K562 (cell line): ENCODE measurements at regions not wholly inside any gene's neighbourhood (a gene's known extent, or its start where the extent isn't known, plus 50 kb on each side); places are given as distances from the start of the nearest gene placed in this dataset.

Experiments used
- ATAC-seq: fragments of 200-7000 bp; cut with Tn5 transposase; 3 replicates; pipeline ENCODE4 v1.9.1; 2020; ENCODE audit warnings: moderate library complexity
- BruUV-seq: library from RNA; stranded (reverse); fragments of 400-500 nt; replicated peaks from 2 replicates; lab custom pipeline; 2021; lab: Mats Ljungman, UMichigan
- CTCF ChIA-PET: fragments of 300-600 bp; formaldehyde crosslinking; extraction: SDS; loops from one replicate; lab custom pipeline; 2021; ENCODE audit warnings: low intra/inter-chr PET ratio; lab: Yijun Ruan, JAX
- POLR2A ChIA-PET: fragments of 300-600, 350-650 bp; sonication (Branson Sonifier 250); formaldehyde crosslinking; extraction: SDS; loops from one replicate; lab custom pipeline; 2021; ENCODE audit warnings: antibody characterized with exemption, inconsistent platforms; lab: Yijun Ruan, JAX
- DNase-seq, 4 experiments: peaks; one replicate each; pipeline versions ENCODE4 v3.0.0 to v3.0.0-alpha.2; 2011 to 2018; ENCODE audit warnings: low spot score in 3 of 4, mixed read lengths in 3 of 4; ENCODE audit errors: extremely low read depth in 1 of 4
- FAIRE-seq: peaks from 2 replicates; lab custom pipeline; 2011; peaks lifted over from hg19 to GRCh38; lab: Jason Lieb, UNC
- H2AFZ ChIP-seq: 2 replicates; pipeline ENCODE4 v1.6.0; 2011; ENCODE audit warnings: low read depth, low read length, control low read depth, inconsistent platforms
- H3K27ac ChIP-seq: fragments of 200-600 bp; 3 replicates; pipeline ENCODE4 v1.8.0; 2011; ENCODE audit warnings: low read depth, mild to moderate bottlenecking, control low read depth, inconsistent platforms, low read length, moderate library complexity, mixed read lengths; ENCODE audit errors: extremely low read depth
- H3K27me3 ChIP-seq, 2 experiments: fragments of 300-600 bp in 1 of 2; 2 replicates in 1 of 2; 3 replicates in 1 of 2; pipeline versions ENCODE4 v1.6.0 to v1.8.0; 2011; ENCODE audit warnings: inconsistent platforms in 2 of 2, low read length in 2 of 2, mild to moderate bottlenecking in 1 of 2, mixed read lengths in 1 of 2, moderate library complexity in 1 of 2; ENCODE audit not compliant: control insufficient read depth in 2 of 2, insufficient read depth in 2 of 2
- H3K36me3 ChIP-seq: fragments of 300-600 bp; 3 replicates; pipeline ENCODE4 v1.8.0; 2011; ENCODE audit warnings: mild to moderate bottlenecking, low read length, inconsistent platforms; ENCODE audit not compliant: control insufficient read depth, insufficient read depth
- H3K4me1 ChIP-seq, 2 experiments: fragments of 200-600 bp in 1 of 2; replicated peaks in 1 of 2; 2 replicates in 1 of 2; 3 replicates in 1 of 2; pipeline versions ENCODE4 v1.5.1 to v1.8.0; 2011; ENCODE audit warnings: inconsistent platforms in 2 of 2, low read length in 2 of 2, mild to moderate bottlenecking in 1 of 2, mixed read lengths in 1 of 2, moderate library complexity in 1 of 2; ENCODE audit not compliant: control insufficient read depth in 2 of 2, insufficient read depth in 2 of 2
- H3K4me2 ChIP-seq: 2 replicates; pipeline ENCODE4 v1.6.1; 2011; ENCODE audit warnings: low read length, control low read depth, inconsistent platforms, mixed read lengths; ENCODE audit not compliant: insufficient read depth
- H3K4me3 ChIP-seq: fragments of 200-600 bp; sonication (generic), shearing (Covaris generic); 2 replicates; pipeline ENCODE4 v1.5.1; 2016; ENCODE audit warnings: control low read depth, inconsistent platforms
- H3K79me2 ChIP-seq: fragments of 200-600 bp; 3 replicates; pipeline ENCODE4 v1.8.0; 2011; ENCODE audit warnings: low read length, inconsistent platforms; ENCODE audit not compliant: control insufficient read depth, insufficient read depth
- H3K9ac ChIP-seq, 2 experiments: 2 replicates each; pipeline versions ENCODE4 v1.6.0 to v1.6.1; 2011; ENCODE audit warnings: low read depth in 2 of 2, low read length in 2 of 2, control low read depth in 1 of 2, inconsistent platforms in 1 of 2, mild to moderate bottlenecking in 1 of 2, mixed read lengths in 1 of 2; ENCODE audit not compliant: insufficient read depth in 1 of 2
- H3K9me1 ChIP-seq: one replicate; pipeline ENCODE4 v1.6.0; 2011; ENCODE audit warnings: inconsistent platforms, mild to moderate bottlenecking, low read length, moderate library complexity; ENCODE audit not compliant: control insufficient read depth, insufficient read depth
- H3K9me3 ChIP-seq: replicated peaks from 2 replicates; pipeline ENCODE4 v1.5.1; 2011; ENCODE audit warnings: low read depth, low read length, inconsistent platforms; ENCODE audit not compliant: control insufficient read depth, insufficient read depth
- H4K20me1 ChIP-seq: replicated peaks from 2 replicates; pipeline ENCODE4 v1.6.1; 2011; ENCODE audit warnings: low read length, inconsistent platforms, mixed read lengths; ENCODE audit not compliant: control insufficient read depth, insufficient read depth
- AFF4 ChIP-seq: sonication (generic); formaldehyde crosslinking; IDR thresholded peaks from 2 replicates; pipeline ENCODE4 v1.8.0; 2023; ENCODE audit warnings: mild to moderate bottlenecking, missing genetic modification reagents
- CC2D1A ChIP-seq: fragments of 450-650 bp; IDR thresholded peaks from 2 replicates; pipeline ENCODE4 v1.6.1; 2017; ENCODE audit warnings: mild to moderate bottlenecking
- ELK3 ChIP-seq: fragments of 450-650 bp; formaldehyde crosslinking; IDR thresholded peaks from 2 replicates; pipeline ENCODE4 v1.4.0; 2020; ENCODE audit warnings: mild to moderate bottlenecking
- HCFC1 ChIP-seq: IDR thresholded peaks from 2 replicates; pipeline ENCODE4 v1.6.1; 2012; ENCODE audit warnings: low read depth, low read length, improper control_type of control experiment
- HNRNPK ChIP-seq: fragments of 200-400 bp; formaldehyde crosslinking; IDR thresholded peaks from one replicate; pipeline ENCODE4 v1.6.1; 2018; ENCODE audit warnings: mild to moderate bottlenecking, low read depth, low read length; ENCODE audit not compliant: poor library complexity, severe bottlenecking
- ID3 ChIP-seq, 2 experiments: fragments of 250-450 bp in 1 of 2; fragments of 450-650 bp in 1 of 2; sonication (Bioruptor Pico) in 1 of 2; IDR thresholded peaks; 2 replicates each; pipeline versions ENCODE4 v1.6.1 to v1.8.0; 2016 to 2021; ENCODE audit warnings: mild to moderate bottlenecking in 2 of 2, moderate library complexity in 2 of 2, missing compliant biosample characterization in 1 of 2, missing genetic modification characterization in 1 of 2
- IRF2 ChIP-seq: sonication (generic); formaldehyde crosslinking; IDR thresholded peaks from 2 replicates; pipeline ENCODE4 v1.8.1; 2022; ENCODE audit warnings: mild to moderate bottlenecking, missing genetic modification reagents
- NFIC ChIP-seq: fragments of 450-650 bp; IDR thresholded peaks from 2 replicates; pipeline ENCODE4 v1.6.1; 2017; ENCODE audit warnings: mild to moderate bottlenecking, inconsistent platforms
- PPARD ChIP-seq: fragments of 250-450 bp; sonication (Bioruptor Pico); IDR thresholded peaks from 2 replicates; pipeline ENCODE4 v1.8.0; 2022; ENCODE audit warnings: inconsistent platforms, mild to moderate bottlenecking, moderate library complexity
- SIN3A ChIP-seq, 2 experiments: fragments of 150-350 bp in 1 of 2; IDR thresholded peaks; 2 replicates each; pipeline ENCODE4 v1.6.1; 2011 to 2016; ENCODE audit warnings: borderline replicate concordance in 2 of 2, low read depth in 2 of 2, low read length in 2 of 2, mild to moderate bottlenecking in 2 of 2, moderate library complexity in 2 of 2; ENCODE audit not compliant: control insufficient read depth in 1 of 2
- SNAPC5 ChIP-seq: fragments of 250-450 bp; sonication (Bioruptor Pico); IDR thresholded peaks from 2 replicates; pipeline ENCODE4 v1.8.0; 2021; ENCODE audit warnings: moderate library complexity, mild to moderate bottlenecking, inconsistent platforms
- STAT5B ChIP-seq: fragments of 250-450 bp; sonication (Bioruptor Pico); IDR thresholded peaks from 2 replicates; pipeline ENCODE4 v1.8.0; 2021; ENCODE audit warnings: mild to moderate bottlenecking, inconsistent platforms
- TAF7 ChIP-seq: fragments of 450-650 bp; IDR thresholded peaks from 2 replicates; pipeline ENCODE4 v1.6.1; 2016; ENCODE audit warnings: missing genetic modification characterization, missing compliant biosample characterization
- TCF3 ChIP-seq: sonication (generic); formaldehyde crosslinking; IDR thresholded peaks from 2 replicates; pipeline ENCODE4 v1.4.0; 2020; ENCODE audit warnings: mild to moderate bottlenecking, missing genetic modification reagents
- TOE1 ChIP-seq, 2 experiments: fragments of 450-650 bp in 1 of 2; sonication (generic) in 1 of 2; formaldehyde crosslinking in 1 of 2; IDR thresholded peaks; 2 replicates each; pipeline versions ENCODE4 v1.7.1 to v1.8.0; 2016 to 2022; ENCODE audit warnings: borderline replicate concordance in 2 of 2, mild to moderate bottlenecking in 2 of 2, antibody characterized with exemption in 1 of 2, inconsistent platforms in 1 of 2, low read depth in 1 of 2, missing genetic modification reagents in 1 of 2, moderate library complexity in 1 of 2
- TRIM24 ChIP-seq, 2 experiments: fragments of 450-650 bp; IDR thresholded peaks; 2 replicates each; pipeline ENCODE4 v1.6.1; 2016
- ZNF764 ChIP-seq: fragments of 250-450 bp; sonication (Bioruptor Pico); IDR thresholded peaks from 2 replicates; pipeline ENCODE4 v1.4.0; 2020; ENCODE audit warnings: low read depth, mild to moderate bottlenecking, moderate library complexity
- ZZZ3 ChIP-seq: fragments of 450-650 bp; IDR thresholded peaks from 2 replicates; pipeline ENCODE4 v1.6.1; 2016; ENCODE audit warnings: antibody characterized with exemption, mild to moderate bottlenecking, moderate library complexity
- WGBS: fragments of 100-300 bp; shearing (Covaris generic); methylation state at CpG from one replicate; pipeline ENCODE4 v1.1.6; 2016; ENCODE audit warnings: low coverage, mixed read lengths; ENCODE audit not compliant: insufficient coverage; ENCODE audit errors: missing lambda C conversion rate; 5-methylcytosine and 5-hydroxymethylcytosine counted together
- in situ Hi-C: fragments of 300-500 bp; cut with MboI; formaldehyde crosslinking; loops from 4 replicates; pipeline ENCODE4 v1.15.0; 2018; ENCODE audit warnings: inconsistent platforms, mixed read lengths
- intact Hi-C: fragments of 100-400 bp; cut with micrococcal nuclease; formaldehyde crosslinking; loops from 2 replicates; pipeline ENCODE4 v1.14.2; 2022

- FAIRE-seq (no peak), DNase-seq (no peak), ATAC-seq (no peak)
- TF ChIP-seq ZZZ3: no peak
- no peak for TF ChIP-seq PPARD (CRISPR knock-in tag)
- no peak for TF ChIP-seq ID3 (CRISPR knock-in tag; IDR thresholded peaks at IDR 0.05)
- TF ChIP-seq ID3 (tag; IDR thresholded peaks at IDR 0.05): no peak
- no peak for TF ChIP-seq STAT5B (CRISPR knock-in tag)
- TF ChIP-seq HCFC1: no peak
- no peak for TF ChIP-seq TRIM24 (IDR thresholded peaks at IDR 0.05)
- TF ChIP-seq NFIC: no peak
- no peak for TF ChIP-seq HNRNPK
- no peak for TF ChIP-seq TAF7 (tag)
- no peak for TF ChIP-seq SNAPC5 (CRISPR knock-in tag)
- no peak for TF ChIP-seq SIN3A (IDR thresholded peaks at IDR 0.05; ENCODE audit: borderline replicate concordance in 2 of 2, control insufficient read depth in 1 of 2, low read depth in 2 of 2, low read length in 2 of 2)
- no peak for TF ChIP-seq TCF3 (CRISPR knock-in tag)
- no peak for TF ChIP-seq IRF2 (CRISPR knock-in tag)
- TF ChIP-seq ELK3 (CRISPR knock-in tag): no peak
- TF ChIP-seq ZNF764 (CRISPR knock-in tag): no peak
- no peak for TF ChIP-seq AFF4 (CRISPR knock-in tag)
- no peak for TF ChIP-seq TOE1 (IDR thresholded peaks at IDR 0.05; ENCODE audit: borderline replicate concordance)
- TF ChIP-seq TOE1 (CRISPR knock-in tag; IDR thresholded peaks at IDR 0.05; ENCODE audit: borderline replicate concordance, low read depth): no peak
- no peak for TF ChIP-seq CC2D1A
- no peak overlapping the region for H3K9ac ChIP-seq
- H3K4me2 ChIP-seq: no peak overlapping the region
- no peaks in the 10 kb centered on the region for H3K9me3 ChIP-seq
- intact Hi-C loops (no loop called here), in situ Hi-C loops (no loop called here)
- no TSS peak for BruUV-seq
- H3K9me1 ChIP-seq: no peaks in the 10 kb centered on the region
- no peaks in the 10 kb centered on the region for H4K20me1 ChIP-seq
- no peak overlapping the region for H3K27ac ChIP-seq
- peaks cover 2 to 41% of the 10 kb centered on the region in 2 experiments; a peak in 2 of 5 replicates for H3K27me3 ChIP-seq
- H3K4me1 ChIP-seq: no peaks in the 10 kb centered on the region
- no peak overlapping the region for H3K4me3 ChIP-seq
- ChIA-PET CTCF (no interaction called here), POLR2A (interaction anchor here (0.6 kb wide), 1 partner anchor 289 kb away, joined by 3 read pairs; no protein-coding TSS in a partner anchor)
- no peaks in the 10 kb centered on the region for H3K36me3 ChIP-seq
- H3K79me2 ChIP-seq: no peaks in the 10 kb centered on the region
- H2AFZ ChIP-seq: no peak overlapping the region
- 0% methylated on average over 6 of the region's 6 CpGs for WGBS
Measured at GRCh38 chr22:27542602-27543001, 259.0 kb downstream of the MN1 start.
